SKM-1 (cell line): ENCODE measurements at regions not wholly inside any gene's neighbourhood (a gene's known extent, or its start where the extent isn't known, plus 50 kb on each side); places are given as distances from the start of the nearest gene placed in this dataset.

Experiments
- DNase-seq: peaks from one replicate; lab custom pipeline; 2025; ENCODE audit not compliant: unreplicated experiment; lab: John Stamatoyannopoulos, UW

GRCh38 chr13:89846926-89847585 lies 1500.4 kb upstream of the MIR17HG start:
- no peak for DNase-seq

GRCh38 chr13:89852570-89852969 lies 1494.9 kb upstream of the MIR17HG start:
- DNase-seq: no peak

- no peak for DNase-seq
Observed at GRCh38 chr13:89856512-89856911, 1491.0 kb upstream of the MIR17HG start.

- DNase-seq: no peak
Observed at GRCh38 chr13:89857502-89857901, 1490.0 kb upstream of the MIR17HG start.

GRCh38 chr13:89862011-89862690 lies 1485.3 kb upstream of the MIR17HG start:
- no peak for DNase-seq

- no peak for DNase-seq
Observed at GRCh38 chr13:89862691-89863036, 1484.8 kb upstream of the MIR17HG start.

- no peak for DNase-seq
Observed at GRCh38 chr13:89865164-89866064, 1482.1 kb upstream of the MIR17HG start.

- DNase-seq: no peak
Observed at GRCh38 chr13:89869312-89869711, 1478.2 kb upstream of the MIR17HG start.

GRCh38 chr13:89878904-89879303 lies 1468.6 kb upstream of the MIR17HG start:
- DNase-seq: no peak

- DNase-seq: no peak
Observed at GRCh38 chr13:89880201-89880600, 1467.3 kb upstream of the MIR17HG start.

- no peak for DNase-seq
Observed at GRCh38 chr13:89883893-89884448, 1463.5 kb upstream of the MIR17HG start.

GRCh38 chr13:89890806-89891205 lies 1456.7 kb upstream of the MIR17HG start:
- no peak for DNase-seq

- no peak for DNase-seq
Observed at GRCh38 chr13:89891416-89891815, 1456.1 kb upstream of the MIR17HG start.

GRCh38 chr13:89897681-89898080 lies 1449.8 kb upstream of the MIR17HG start:
- DNase-seq: no peak

- no peak for DNase-seq
Observed at GRCh38 chr13:89899302-89900103, 1448.0 kb upstream of the MIR17HG start.

GRCh38 chr13:89900104-89900765 lies 1447.3 kb upstream of the MIR17HG start:
- no peak for DNase-seq

- DNase-seq: no peak
Observed at GRCh38 chr13:89902223-89902622, 1445.3 kb upstream of the MIR17HG start.

- DNase-seq: no peak
Observed at GRCh38 chr13:89903115-89903514, 1444.4 kb upstream of the MIR17HG start.

- no peak for DNase-seq
Observed at GRCh38 chr13:89910166-89910565, 1437.3 kb upstream of the MIR17HG start.

- DNase-seq: no peak
Observed at GRCh38 chr13:89916551-89916950, 1430.9 kb upstream of the MIR17HG start.
